ENCODE measurements at regions not wholly inside any gene's neighbourhood (a gene's known extent, or its start where the extent isn't known, plus 50 kb on each side); places are given as distances from the start of the nearest gene placed in this dataset.

DNA sequence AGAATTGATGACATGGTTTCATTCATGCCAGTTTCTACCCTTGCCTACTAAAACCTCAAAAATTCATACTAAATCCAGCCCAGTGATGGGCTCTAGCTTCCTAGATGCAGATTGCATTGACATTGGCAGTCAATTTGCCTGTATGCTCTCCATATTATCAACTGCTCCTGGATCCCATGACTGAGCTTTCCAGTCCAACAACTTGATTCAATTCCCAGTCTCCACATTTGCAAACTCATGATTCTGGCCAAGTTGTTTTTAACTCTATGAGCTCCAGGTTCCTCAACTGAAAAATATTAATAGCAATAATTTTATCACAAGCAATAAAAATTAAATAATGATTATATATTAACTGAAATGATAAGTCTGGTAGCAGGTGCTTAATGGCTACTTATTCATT, 51.0 kb upstream of the DSC1 start:
- CTCF ChIA-PET: no interaction called here
- POLR2A ChIA-PET: no interaction called here
- DNase-seq (ENCODE audit: extremely low spot score): no peak
- TF ChIP-seq BHLHE40 (IDR thresholded peaks at IDR 0.05; ENCODE audit: borderline replicate concordance) (no peak), SUZ12 (IDR thresholded peaks at IDR 0.05) (no peak), NFRKB (IDR thresholded peaks at IDR 0.05) (no peak), FOXA1 (IDR thresholded peaks at IDR 0.05) (no peak), HDGF (IDR thresholded peaks at IDR 0.05; ENCODE audit: borderline replicate concordance) (no peak), FOXK2 (IDR thresholded peaks at IDR 0.05) (no peak), ELF4 (IDR thresholded peaks at IDR 0.05) (no peak), TARDBP (IDR thresholded peaks at IDR 0.05) (no peak), FOXM1 (IDR thresholded peaks at IDR 0.05; ENCODE audit: borderline replicate concordance) (no peak), ZNF384 (IDR thresholded peaks at IDR 0.05) (no peak), LEF1 (IDR thresholded peaks at IDR 0.05; ENCODE audit: borderline replicate concordance) (no peak), L3MBTL2 (conservative IDR thresholded peaks at IDR 0.05) (no peak), ARNT (IDR thresholded peaks at IDR 0.05) (no peak), PKNOX1 (IDR thresholded peaks at IDR 0.05) (no peak), SP1 (IDR thresholded peaks at IDR 0.05) (no peak), CTBP1 (IDR thresholded peaks at IDR 0.05; ENCODE audit: borderline replicate concordance) (no peak)

- no peak for DNase-seq (ENCODE audit: extremely low spot score)
- CTCF ChIA-PET: interaction anchor here (1.2 kb wide), 2 partner anchors 26 to 28 kb away, joined by 3 read pairs; no protein-coding TSS in a partner anchor
- TF ChIP-seq PKNOX1 (IDR thresholded peaks at IDR 0.05) (no peak), SP1 (IDR thresholded peaks at IDR 0.05) (no peak), LEF1 (IDR thresholded peaks at IDR 0.05; ENCODE audit: borderline replicate concordance) (no peak), BHLHE40 (IDR thresholded peaks at IDR 0.05; ENCODE audit: borderline replicate concordance) (no peak), HDGF (IDR thresholded peaks at IDR 0.05; ENCODE audit: borderline replicate concordance) (no peak), SUZ12 (IDR thresholded peaks at IDR 0.05) (no peak), TARDBP (IDR thresholded peaks at IDR 0.05) (no peak), ELF4 (IDR thresholded peaks at IDR 0.05) (no peak), FOXM1 (IDR thresholded peaks at IDR 0.05; ENCODE audit: borderline replicate concordance) (no peak), ZNF384 (IDR thresholded peaks at IDR 0.05) (no peak), CTBP1 (IDR thresholded peaks at IDR 0.05; ENCODE audit: borderline replicate concordance) (no peak)
- POLR2A ChIA-PET: no interaction called here
These were observed 54.6 kb upstream of the DSC1 start for GRCh38 chr18:31217038-31217849.

GRCh38 chr18:31218671-31219383, 56.2 kb upstream of the DSC1 start:
- no peak for DNase-seq (ENCODE audit: extremely low spot score)

GRCh38 chr18:31219395-31219794, 56.7 kb upstream of the DSC1 start:
- CTCF ChIA-PET: interaction anchor here (1.0 kb wide), 1 partner anchor 13 kb away, joined by 3 read pairs; no protein-coding TSS in a partner anchor
- TF ChIP-seq L3MBTL2 (conservative IDR thresholded peaks at IDR 0.05): no peak
- TF ChIP-seq FOXA1 (IDR thresholded peaks at IDR 0.05): no peak
- no peak for TF ChIP-seq HDGF (IDR thresholded peaks at IDR 0.05; ENCODE audit: borderline replicate concordance)
- TF ChIP-seq BHLHE40 (IDR thresholded peaks at IDR 0.05; ENCODE audit: borderline replicate concordance): no peak
- no peak for DNase-seq (ENCODE audit: extremely low spot score)
- POLR2A ChIA-PET: no interaction called here

More at GRCh38 chr18:31218671-31219383, 56.2 kb upstream of the DSC1 start:
- ChIA-PET POLR2A (no interaction called here), CTCF (interaction anchor here (1.0 to 1.2 kb wide), 2 partner anchors 13 to 24 kb away, joined by 3 read pairs; no protein-coding TSS in a partner anchor)
- TF ChIP-seq SP1 (IDR thresholded peaks at IDR 0.05) (no peak), FOXA1 (IDR thresholded peaks at IDR 0.05) (no peak), NFRKB (IDR thresholded peaks at IDR 0.05) (no peak), SUZ12 (IDR thresholded peaks at IDR 0.05) (no peak), BHLHE40 (IDR thresholded peaks at IDR 0.05; ENCODE audit: borderline replicate concordance) (no peak), FOXM1 (IDR thresholded peaks at IDR 0.05; ENCODE audit: borderline replicate concordance) (no peak), LEF1 (IDR thresholded peaks at IDR 0.05; ENCODE audit: borderline replicate concordance) (no peak), ELF4 (IDR thresholded peaks at IDR 0.05) (no peak), CTBP1 (IDR thresholded peaks at IDR 0.05; ENCODE audit: borderline replicate concordance) (no peak), TARDBP (IDR thresholded peaks at IDR 0.05) (no peak), L3MBTL2 (conservative IDR thresholded peaks at IDR 0.05) (no peak), ZNF384 (IDR thresholded peaks at IDR 0.05) (no peak), HDGF (IDR thresholded peaks at IDR 0.05; ENCODE audit: borderline replicate concordance) (no peak), PKNOX1 (IDR thresholded peaks at IDR 0.05) (no peak), ARNT (IDR thresholded peaks at IDR 0.05) (no peak), FOXK2 (IDR thresholded peaks at IDR 0.05) (no peak)

DNA sequence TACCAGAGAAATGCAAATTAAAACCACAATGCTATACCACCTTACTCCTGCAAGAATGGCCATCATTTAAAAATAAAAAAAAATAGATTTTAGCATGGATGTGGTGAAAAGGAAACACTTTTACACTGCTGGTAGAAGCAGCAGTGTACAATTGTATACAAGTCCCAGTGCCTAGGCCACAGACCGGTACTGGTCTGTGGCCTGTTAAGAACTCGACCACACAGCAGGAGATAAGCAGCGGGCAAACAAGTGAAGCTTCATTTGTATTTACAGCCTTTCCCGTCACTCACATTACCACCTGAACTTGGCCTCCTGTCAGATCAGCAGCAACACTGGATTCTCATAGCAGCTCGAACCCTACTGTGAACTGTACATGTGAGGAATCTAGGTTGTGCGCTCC, 60.7 kb upstream of the DSC1 start:
- ChIA-PET POLR2A (no interaction called here), CTCF (no interaction called here)
- no peak for DNase-seq (ENCODE audit: extremely low spot score)
- TF ChIP-seq ARNT (IDR thresholded peaks at IDR 0.05) (no peak), SUZ12 (IDR thresholded peaks at IDR 0.05) (no peak)

DNA sequence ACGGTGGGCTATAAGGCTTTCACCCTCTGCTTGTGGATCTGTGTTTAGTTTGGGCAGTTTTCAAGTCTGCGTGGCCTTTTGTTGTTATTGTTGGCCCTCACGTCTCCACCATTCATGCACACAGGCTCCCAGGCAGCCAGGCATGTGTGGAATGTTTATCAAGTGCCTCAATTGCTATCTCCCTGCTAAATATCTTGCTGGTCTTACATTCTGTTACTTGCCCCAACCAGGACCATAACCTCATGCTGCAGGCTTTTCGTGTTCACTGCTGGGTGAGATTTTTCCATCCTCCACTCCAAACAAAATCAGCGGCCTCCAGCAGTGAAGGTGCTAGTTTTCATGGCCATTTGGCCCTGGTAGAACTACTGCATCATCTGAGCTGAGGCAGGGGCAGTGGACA, 63.0 kb upstream of the DSC1 start:
- ChIA-PET POLR2A (no interaction called here), CTCF (interaction anchor here (0.6 to 2.1 kb wide), 3 partner anchors 16 to 137 kb away, joined by 3 to 14 read pairs (median 3); no protein-coding TSS in a partner anchor)
- TF ChIP-seq SUZ12 (IDR thresholded peaks at IDR 0.05) (no peak), L3MBTL2 (conservative IDR thresholded peaks at IDR 0.05) (no peak; the same call in 1 of the 2 replicates), PKNOX1 (IDR thresholded peaks at IDR 0.05) (no peak), ELF4 (IDR thresholded peaks at IDR 0.05) (no peak), FOXM1 (IDR thresholded peaks at IDR 0.05; ENCODE audit: borderline replicate concordance) (no peak), LEF1 (IDR thresholded peaks at IDR 0.05; ENCODE audit: borderline replicate concordance) (no peak), NFRKB (IDR thresholded peaks at IDR 0.05) (no peak), TARDBP (IDR thresholded peaks at IDR 0.05) (no peak), FOXA1 (IDR thresholded peaks at IDR 0.05) (no peak), BHLHE40 (IDR thresholded peaks at IDR 0.05; ENCODE audit: borderline replicate concordance) (no peak), CTBP1 (IDR thresholded peaks at IDR 0.05; ENCODE audit: borderline replicate concordance) (no peak), ARNT (IDR thresholded peaks at IDR 0.05) (no peak), FOXK2 (IDR thresholded peaks at IDR 0.05) (no peak), SP1 (IDR thresholded peaks at IDR 0.05) (no peak), HDGF (IDR thresholded peaks at IDR 0.05; ENCODE audit: borderline replicate concordance) (no peak), ZNF384 (IDR thresholded peaks at IDR 0.05) (no peak)
- DNase-seq (ENCODE audit: extremely low spot score): no peak
